IPS DF 19.7 (cell line): ENCODE measurements at regions not wholly inside any gene's neighbourhood (a gene's known extent, or its start where the extent isn't known, plus 50 kb on each side); places are given as distances from the start of the nearest gene placed in this dataset.

Experiments used
- DNase-seq: peaks from one replicate; pipeline ENCODE4 v3.0.0-alpha.2; 2013; ENCODE audit warnings: low read depth, low spot score

GRCh38 chr7:156480671-156481070 is 159.9 kb upstream of the RNF32 start:
- DNase-seq: no peak

- no peak for DNase-seq
Observed at GRCh38 chr7:156479596-156479995, 161.0 kb upstream of the RNF32 start.

- no peak for DNase-seq
Observed at GRCh38 chr7:156478486-156478885, 162.1 kb upstream of the RNF32 start.

- DNase-seq: no peak
Observed at GRCh38 chr7:156475666-156476065, 164.9 kb upstream of the RNF32 start.

GRCh38 chr7:156475179-156475578 is 165.4 kb upstream of the RNF32 start:
- DNase-seq: no peak

- DNase-seq: no peak
Observed at GRCh38 chr7:156474241-156474743, 166.3 kb upstream of the RNF32 start.

- no peak for DNase-seq
Observed at GRCh38 chr7:156473476-156474240, 166.9 kb upstream of the RNF32 start.

GRCh38 chr7:156472267-156472666 is 168.3 kb upstream of the RNF32 start:
- no peak for DNase-seq

- no peak for DNase-seq
Observed at GRCh38 chr7:156470399-156471320, 169.9 kb upstream of the RNF32 start.

- no peak for DNase-seq
Observed at GRCh38 chr7:156466955-156467625, 173.5 kb upstream of the RNF32 start.

GRCh38 chr7:156466272-156466671 is 174.3 kb upstream of the RNF32 start:
- no peak for DNase-seq

GRCh38 chr7:156465186-156465585 is 175.4 kb upstream of the RNF32 start:
- DNase-seq: no peak

- DNase-seq: no peak
Observed at GRCh38 chr7:156464339-156464738, 176.2 kb upstream of the RNF32 start.

GRCh38 chr7:156463280-156463679 is 177.3 kb upstream of the RNF32 start:
- no peak for DNase-seq

GRCh38 chr7:156461881-156462665 is 178.5 kb upstream of the RNF32 start:
- DNase-seq: no peak

GRCh38 chr7:156460858-156461627 is 179.5 kb upstream of the RNF32 start:
- DNase-seq: no peak

- DNase-seq: no peak
Observed at GRCh38 chr7:156459582-156459981, 181.0 kb upstream of the RNF32 start.

- no peak for DNase-seq
Observed at GRCh38 chr7:156459067-156459466, 181.5 kb upstream of the RNF32 start.

GRCh38 chr7:156458011-156458410 is 182.6 kb upstream of the RNF32 start:
- no peak for DNase-seq

- DNase-seq: no peak
Observed at GRCh38 chr7:156456503-156457115, 184.0 kb upstream of the RNF32 start.
